Activated CD4-positive, alpha-beta T cell treated with anti-CD3 and anti-CD28 coated beads, Interleukin-2, Interleukin-4, amounts not matched to agents 100 ng/mL and 50 ng/mL, durations not matched to agents 16 hours and 8 hours (primary cell): ENCODE measurements at regions not wholly inside any gene's neighbourhood (a gene's known extent, or its start where the extent isn't known, plus 50 kb on each side); places are given as distances from the start of the nearest gene placed in this dataset.

Experiments used
- DNase-seq: peaks from one replicate; pipeline ENCODE4 v3.0.0-alpha.2; 2020; ENCODE audit warnings: low spot score

GRCh38 chr16:80489173-80489572, 51.6 kb upstream of the DYNLRB2 start:
- no peak for DNase-seq

- DNase-seq = no peak
These were observed 52.6 kb upstream of the DYNLRB2 start for GRCh38 chr16:80488167-80488566.

- no peak for DNase-seq
These were observed 60.1 kb upstream of the DYNLRB2 start for GRCh38 chr16:80480664-80481063.

- DNase-seq = no peak
These were observed 63.0 kb upstream of the DYNLRB2 start for GRCh38 chr16:80477838-80478237.

GRCh38 chr16:80468029-80468428, 72.8 kb upstream of the DYNLRB2 start:
- DNase-seq = no peak

- DNase-seq = peak; percentile 70
These were observed 74.5 kb upstream of the DYNLRB2 start for GRCh38 chr16:80466024-80466987.

DNA sequence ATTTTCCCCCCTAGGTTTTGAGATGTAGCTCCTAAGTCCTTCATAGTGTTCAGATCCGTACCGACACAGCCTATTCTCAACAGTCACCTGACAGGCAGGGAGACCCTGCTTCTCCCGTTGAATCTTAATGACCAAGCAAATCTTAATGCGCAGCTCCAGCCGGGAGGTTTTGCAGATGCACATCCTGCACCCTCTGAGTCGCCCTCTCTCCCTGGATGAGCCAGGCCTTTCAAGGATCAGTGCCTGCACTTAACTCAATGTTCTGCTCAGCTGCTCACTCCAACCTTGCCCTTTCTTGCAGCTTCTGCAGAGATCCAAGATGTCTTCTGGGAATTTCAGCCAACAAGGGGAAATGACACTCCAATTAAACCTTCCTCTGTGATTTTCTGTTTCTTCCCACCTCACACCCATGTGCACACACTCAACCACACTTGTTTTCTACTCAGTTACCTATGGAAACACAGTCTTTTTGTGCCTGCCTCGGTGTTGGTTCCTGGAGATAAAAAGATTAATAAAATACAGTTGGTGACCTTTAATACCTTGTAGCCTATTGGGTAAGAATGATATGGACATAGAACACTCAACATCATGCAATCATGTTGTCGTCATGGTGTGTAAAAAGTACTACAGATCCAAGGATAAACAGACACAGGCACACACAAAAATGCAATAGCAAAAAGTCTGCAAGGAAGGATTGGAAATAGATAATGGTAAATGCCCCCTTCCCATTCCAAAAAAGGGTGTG, 76.9 kb upstream of the DYNLRB2 start:
- no peak for DNase-seq

DNA sequence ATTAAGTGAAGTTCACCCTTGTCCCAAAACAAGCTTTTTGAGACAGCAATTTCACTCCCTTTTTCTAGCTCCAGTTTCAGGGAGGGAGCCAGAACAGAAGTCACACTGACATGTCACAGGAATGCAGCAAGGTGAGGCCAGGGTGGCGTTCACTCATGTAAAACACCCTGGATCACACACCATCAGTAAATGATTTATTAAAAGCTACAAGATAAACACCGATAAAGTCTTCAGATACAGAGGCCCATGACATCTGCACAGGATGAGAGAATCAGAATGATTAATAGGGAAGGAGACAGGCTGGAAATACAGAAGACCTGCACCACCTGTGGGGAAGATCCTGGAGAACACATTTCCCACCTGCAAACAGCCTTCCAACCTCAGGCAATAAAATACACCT, 77.5 kb upstream of the DYNLRB2 start:
- no peak for DNase-seq

DNA sequence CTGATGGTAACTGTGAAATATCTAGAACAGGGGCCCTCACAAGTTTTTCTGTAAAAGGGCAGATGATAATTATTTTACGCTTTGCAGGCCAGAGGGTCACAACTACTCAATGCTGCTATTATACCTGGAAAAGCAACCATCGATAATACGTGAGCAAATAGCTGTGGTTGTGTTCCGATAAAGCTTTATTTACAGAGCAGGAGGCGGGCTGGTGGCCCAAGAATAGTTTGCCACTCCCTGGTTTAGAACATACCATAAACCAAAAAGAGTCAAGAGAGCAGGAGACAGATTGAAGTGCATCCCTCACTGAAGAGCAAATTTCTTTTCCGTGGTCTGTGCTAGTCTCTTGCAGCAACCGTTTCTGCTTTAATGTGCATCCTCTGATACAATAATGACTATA, 77.9 kb upstream of the DYNLRB2 start:
- no peak for DNase-seq

DNA sequence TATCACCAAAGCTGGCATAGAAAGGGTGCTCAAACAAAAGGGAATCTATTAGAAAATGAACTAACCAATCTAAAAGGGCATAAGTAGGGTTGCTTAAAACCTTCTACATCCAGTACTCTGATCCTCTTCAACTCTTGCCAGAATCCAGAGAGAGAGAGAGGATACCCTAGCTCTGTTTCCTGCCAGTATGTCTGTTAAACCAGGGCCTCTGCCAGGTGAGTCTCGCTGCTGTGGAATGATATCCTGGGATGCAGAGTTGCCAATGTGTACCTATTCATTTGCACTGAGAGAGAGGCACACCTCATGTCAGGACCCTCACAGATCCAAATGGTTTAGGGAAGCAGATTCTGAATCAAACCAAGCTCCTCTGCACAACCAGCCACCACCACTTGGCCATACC, 79.8 kb upstream of the DYNLRB2 start:
- DNase-seq = no peak

DNA sequence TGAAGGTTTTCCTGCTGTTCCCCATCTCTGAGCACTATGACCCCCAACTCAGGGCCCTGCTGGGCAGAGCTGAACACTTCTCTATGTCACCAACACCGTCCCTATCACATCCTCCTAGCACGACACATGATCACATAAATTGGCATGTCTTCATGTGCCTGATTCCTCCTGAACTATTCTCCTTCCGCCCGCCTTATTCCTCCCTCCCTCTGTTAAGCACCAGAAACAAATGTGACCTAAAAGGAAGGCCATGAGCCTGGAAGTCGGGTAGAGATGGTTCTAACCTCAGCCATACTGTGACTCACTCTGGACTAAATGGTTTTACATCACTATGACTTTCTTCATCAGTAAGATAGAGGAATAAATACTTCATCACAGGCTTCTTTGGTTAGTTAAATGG, 80.8 kb upstream of the DYNLRB2 start:
- DNase-seq = no peak

- DNase-seq = no peak
These were observed 81.4 kb upstream of the DYNLRB2 start for GRCh38 chr16:80459331-80459777.

DNA sequence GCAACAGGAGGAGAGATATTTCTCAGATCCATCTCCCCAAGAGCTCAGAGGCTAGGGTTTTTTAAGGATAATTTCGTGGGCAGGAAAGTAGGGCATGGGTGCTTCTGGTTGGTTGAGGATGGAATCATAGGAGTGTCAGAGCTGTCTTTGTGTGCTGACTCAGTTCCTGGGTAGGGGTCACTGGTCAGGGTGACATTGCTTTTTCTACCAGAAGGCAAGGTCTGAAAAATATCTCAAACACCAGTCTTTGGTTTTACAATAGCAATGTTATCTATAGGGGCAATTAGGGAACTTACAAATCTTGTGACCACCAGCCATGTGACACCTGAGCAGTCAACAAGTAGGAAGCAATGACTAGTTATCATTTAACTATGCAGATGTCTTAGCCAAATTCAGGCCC, 82.9 kb upstream of the DYNLRB2 start:
- no peak for DNase-seq

DNA sequence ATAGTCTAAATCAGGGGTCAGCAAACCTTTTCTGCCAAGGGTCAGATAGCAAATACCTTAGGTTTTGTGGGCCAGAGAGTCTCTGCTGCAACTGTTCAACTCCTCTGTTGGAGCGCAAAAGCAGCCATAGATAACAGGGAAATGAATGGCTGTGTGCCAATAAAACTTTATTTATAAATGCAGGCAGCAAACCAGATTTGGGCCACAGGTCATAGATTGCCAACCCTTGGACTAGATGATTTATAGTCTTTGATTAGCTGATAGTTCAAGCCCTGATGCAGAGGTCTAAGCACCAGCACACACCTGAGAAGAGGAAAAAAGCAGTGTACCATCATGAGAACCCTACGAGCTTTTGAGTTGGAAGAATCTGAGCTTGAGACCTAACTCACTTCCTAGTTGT, 86.0 kb upstream of the DYNLRB2 start:
- no peak for DNase-seq

GRCh38 chr16:80449392-80449791, 91.4 kb upstream of the DYNLRB2 start:
- DNase-seq = no peak

DNA sequence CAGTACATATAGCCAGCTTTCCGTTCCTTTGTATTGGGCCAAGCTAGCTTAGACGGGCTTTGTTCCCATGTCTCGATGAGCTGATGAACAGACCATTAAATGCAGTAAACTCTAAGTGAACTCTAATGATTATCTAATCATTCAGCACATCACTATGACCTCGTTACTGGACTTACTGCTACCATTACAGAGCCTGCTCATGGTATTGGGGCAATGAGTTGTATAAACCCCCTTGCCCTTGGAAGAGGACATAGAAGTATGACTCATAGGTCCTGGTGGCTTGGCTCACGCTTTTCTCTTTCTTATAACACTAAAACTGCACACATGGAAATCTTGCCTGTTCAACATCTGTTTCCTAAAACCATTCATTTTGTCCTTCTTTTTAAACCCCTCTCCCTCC, 93.6 kb upstream of the DYNLRB2 start:
- DNase-seq = no peak

DNA sequence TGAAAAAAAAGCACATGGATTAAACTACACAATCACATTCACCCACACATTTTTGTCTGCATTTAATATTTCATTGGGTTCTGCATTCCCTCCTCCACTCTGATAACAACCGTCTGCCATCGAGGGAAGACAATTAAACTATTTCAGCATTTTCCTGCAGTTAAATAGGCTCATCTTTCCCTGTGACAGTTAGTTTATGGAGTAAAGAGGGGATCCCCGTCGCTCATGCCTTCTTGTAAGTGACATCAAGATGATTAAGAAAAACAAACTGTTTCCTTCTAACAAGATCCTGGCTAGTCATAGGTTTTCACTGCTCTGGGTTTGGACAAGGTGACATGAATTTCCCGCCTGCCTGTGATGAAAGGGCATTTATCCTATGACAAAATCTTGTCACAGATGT, 98.0 kb upstream of the DYNLRB2 start:
- DNase-seq = no peak

- no peak for DNase-seq
These were observed 98.9 kb upstream of the DYNLRB2 start for GRCh38 chr16:80441935-80442334.

DNA sequence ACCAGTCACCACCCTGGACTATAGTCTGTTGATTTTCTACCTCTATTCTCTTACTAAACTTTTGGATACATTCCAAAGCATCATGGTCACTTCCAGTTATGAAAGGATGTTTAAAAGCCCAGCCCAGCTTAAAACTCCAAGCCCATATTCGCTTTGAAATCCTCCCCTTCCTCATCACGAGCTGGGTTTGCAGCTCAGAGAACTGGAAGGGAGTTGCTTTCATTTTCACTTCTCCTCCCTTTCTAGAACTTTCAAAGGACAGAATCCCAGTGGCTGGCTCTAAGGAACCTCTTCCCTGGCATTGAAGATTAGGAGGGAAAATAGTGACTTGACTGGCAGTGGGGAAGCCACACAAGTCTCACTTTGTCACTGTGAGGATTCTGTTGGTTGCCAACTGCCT, 100.1 kb upstream of the DYNLRB2 start:
- no peak for DNase-seq

DNA sequence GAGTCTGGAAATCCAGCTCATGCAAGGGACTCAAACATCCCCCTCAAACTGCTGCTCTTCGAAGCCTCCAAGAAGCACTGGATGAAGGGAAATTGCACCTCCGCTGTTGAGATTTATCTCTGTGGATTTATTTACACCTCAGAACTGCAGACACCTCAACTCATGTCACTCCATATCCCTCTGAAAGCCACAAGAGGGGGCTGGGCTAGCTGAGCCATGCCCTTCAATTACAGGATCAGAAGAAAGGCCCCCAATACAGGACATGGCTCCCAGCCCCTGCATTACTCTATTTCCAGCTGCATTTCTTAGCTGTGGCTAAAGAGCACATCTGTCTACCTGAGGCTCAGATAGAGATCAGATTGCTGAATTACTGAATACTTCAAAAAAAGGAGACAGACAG, 103.1 kb upstream of the DYNLRB2 start:
- no peak for DNase-seq

DNA sequence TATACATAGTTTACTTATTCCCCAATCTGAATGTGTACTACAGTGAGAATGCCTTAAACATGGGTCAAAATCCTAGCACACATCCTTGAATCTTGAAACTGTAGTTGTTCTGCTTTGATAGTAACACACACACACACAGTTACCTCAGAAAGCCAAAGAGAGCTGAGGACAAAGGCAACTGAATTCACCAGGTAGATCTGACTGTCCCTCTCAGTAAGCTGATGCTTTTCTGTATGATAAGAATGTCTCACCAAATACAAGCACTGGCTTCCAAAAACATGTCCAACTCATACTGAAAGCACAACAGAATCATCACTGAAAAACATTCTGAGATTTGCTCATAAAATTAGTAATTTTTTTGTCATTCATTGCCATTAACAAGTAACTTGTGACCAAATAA, 104.3 kb upstream of the DYNLRB2 start:
- peak; percentile 15 for DNase-seq

- peak; percentile 24 for DNase-seq
These were observed 107.2 kb upstream of the DYNLRB2 start for GRCh38 chr16:80433623-80434022.

DNA sequence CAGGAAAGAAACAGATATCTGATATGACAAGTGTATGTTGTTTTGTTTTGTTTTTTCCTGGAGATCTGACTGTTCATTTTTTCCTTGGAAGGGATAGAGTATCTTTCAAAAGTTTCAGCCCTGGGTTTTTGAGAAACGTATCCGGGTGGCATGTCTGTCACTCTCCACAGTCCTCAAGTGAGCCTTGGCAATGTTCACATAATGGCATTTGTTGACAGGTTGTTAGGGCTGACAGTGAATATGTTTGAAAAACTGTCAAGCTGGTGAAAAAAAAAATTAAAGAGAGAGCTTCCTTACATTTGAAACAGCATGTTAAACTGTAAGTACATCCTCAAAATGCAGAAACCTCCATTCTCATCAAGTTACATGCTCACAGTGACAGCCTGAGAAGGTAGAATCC, 113.0 kb upstream of the DYNLRB2 start:
- no peak for DNase-seq
